ENCODE measurements at regions not wholly inside any gene's neighbourhood (a gene's known extent, or its start where the extent isn't known, plus 50 kb on each side); places are given as distances from the start of the nearest gene placed in this dataset.

DNA sequence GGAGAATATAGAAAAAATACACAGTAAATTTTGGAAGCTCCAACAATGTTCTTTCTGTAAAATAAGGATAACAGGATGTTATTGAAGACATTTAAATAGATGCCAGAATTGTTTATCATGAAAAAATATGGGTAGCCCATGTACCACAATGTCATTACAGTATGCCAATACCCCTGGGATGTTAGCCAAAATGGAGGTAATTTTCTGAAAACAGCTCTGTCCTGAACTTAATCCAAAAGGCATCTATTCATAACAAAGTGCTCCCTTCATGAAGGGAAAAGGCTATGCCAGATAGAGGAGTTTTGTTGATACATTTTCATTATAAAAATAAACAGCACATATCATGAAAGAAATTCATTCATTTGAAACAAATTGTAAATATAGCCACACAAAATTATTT, 1902.6 kb upstream of the AGA start:
- TF ChIP-seq RAD21 (IDR thresholded peaks at IDR 0.05; ENCODE audit: insufficient read depth, low read depth, low read length) (no peak), CHD4 (IDR thresholded peaks at IDR 0.05) (no peak), MEF2B (IDR thresholded peaks at IDR 0.05; ENCODE audit: partially characterized antibody, poor library complexity, severe bottlenecking) (no peak), EGR1 (IDR thresholded peaks at IDR 0.05; ENCODE audit: borderline replicate concordance in 1 of 2, low read depth in 2 of 2, low read length in 2 of 2) (no peak)
- TF ChIP-seq, protein P1, sequence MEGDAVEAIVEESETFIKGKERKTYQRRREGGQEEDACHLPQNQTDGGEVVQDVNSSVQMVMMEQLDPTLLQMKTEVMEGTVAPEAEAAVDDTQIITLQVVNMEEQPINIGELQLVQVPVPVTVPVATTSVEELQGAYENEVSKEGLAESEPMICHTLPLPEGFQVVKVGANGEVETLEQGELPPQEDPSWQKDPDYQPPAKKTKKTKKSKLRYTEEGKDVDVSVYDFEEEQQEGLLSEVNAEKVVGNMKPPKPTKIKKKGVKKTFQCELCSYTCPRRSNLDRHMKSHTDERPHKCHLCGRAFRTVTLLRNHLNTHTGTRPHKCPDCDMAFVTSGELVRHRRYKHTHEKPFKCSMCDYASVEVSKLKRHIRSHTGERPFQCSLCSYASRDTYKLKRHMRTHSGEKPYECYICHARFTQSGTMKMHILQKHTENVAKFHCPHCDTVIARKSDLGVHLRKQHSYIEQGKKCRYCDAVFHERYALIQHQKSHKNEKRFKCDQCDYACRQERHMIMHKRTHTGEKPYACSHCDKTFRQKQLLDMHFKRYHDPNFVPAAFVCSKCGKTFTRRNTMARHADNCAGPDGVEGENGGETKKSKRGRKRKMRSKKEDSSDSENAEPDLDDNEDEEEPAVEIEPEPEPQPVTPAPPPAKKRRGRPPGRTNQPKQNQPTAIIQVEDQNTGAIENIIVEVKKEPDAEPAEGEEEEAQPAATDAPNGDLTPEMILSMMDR (IDR thresholded peaks at IDR 0.05 in 2 of 3, conservative IDR thresholded peaks at IDR 0.05 in 1 of 3; ENCODE audit: control insufficient read depth in 2 of 3, extremely low read depth in 1 of 3, insufficient read depth in 1 of 3, low read depth in 3 of 3, low read length in 3 of 3) = no peak

All from GM12878 (cell line).